ENCODE measurements at regions not wholly inside any gene's neighbourhood (a gene's known extent, or its start where the extent isn't known, plus 50 kb on each side); places are given as distances from the start of the nearest gene placed in this dataset.

- TF ChIP-seq CTCF (IDR thresholded peaks at IDR 0.05): no peak
- TF ChIP-seq EZH2 (IDR thresholded peaks at IDR 0.05; ENCODE audit: borderline replicate concordance, insufficient read depth, low read depth, low read length, poor library complexity, severe bottlenecking): no peak
These were observed 2244.5 kb upstream of the WWC1 start for GRCh38 chr5:166046956-166047355.
